HG02759 (cell line): ENCODE measurements at regions not wholly inside any gene's neighbourhood (a gene's known extent, or its start where the extent isn't known, plus 50 kb on each side); places are given as distances from the start of the nearest gene placed in this dataset.

Experiments
- ATAC-seq: cut with Tn5 transposase; IDR thresholded peaks from one replicate; pipeline ENCODE4 v1.9.1; 2021; ENCODE audit warnings: mild to moderate bottlenecking, moderate library complexity; ENCODE audit not compliant: unreplicated experiment

- ATAC-seq: no peak
These were observed 2060.5 kb downstream of the MAT2B start for GRCh38 chr5:165565911-165566310.

- ATAC-seq: no peak
These were observed 2064.1 kb downstream of the MAT2B start for GRCh38 chr5:165569551-165569950.

DNA sequence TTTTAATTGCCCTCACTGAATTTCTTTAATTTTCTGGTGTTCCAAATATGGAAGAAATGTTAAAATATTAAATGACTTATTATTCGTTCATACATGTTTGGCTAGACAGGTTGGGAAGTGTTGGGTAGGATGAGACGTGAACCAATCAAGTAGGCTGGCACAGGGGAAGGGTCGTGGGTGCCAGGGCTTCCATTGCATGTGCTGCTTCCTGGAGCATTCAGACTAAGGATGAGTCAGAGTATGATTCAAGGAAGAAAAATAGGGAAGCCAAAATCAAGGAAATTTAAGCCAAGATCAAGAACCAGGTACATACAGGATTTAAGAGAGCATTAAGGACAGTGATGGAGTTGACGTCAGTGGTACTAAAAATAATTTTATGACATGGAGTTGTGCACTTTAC is 2068.0 kb downstream of the MAT2B start:
- no peak for ATAC-seq

GRCh38 chr5:165574100-165574499 is 2068.7 kb downstream of the MAT2B start:
- ATAC-seq: no peak

- ATAC-seq: no peak
These were observed 2071.4 kb downstream of the MAT2B start for GRCh38 chr5:165576678-165577275.

GRCh38 chr5:165579911-165580310 is 2074.5 kb downstream of the MAT2B start:
- ATAC-seq: no peak

DNA sequence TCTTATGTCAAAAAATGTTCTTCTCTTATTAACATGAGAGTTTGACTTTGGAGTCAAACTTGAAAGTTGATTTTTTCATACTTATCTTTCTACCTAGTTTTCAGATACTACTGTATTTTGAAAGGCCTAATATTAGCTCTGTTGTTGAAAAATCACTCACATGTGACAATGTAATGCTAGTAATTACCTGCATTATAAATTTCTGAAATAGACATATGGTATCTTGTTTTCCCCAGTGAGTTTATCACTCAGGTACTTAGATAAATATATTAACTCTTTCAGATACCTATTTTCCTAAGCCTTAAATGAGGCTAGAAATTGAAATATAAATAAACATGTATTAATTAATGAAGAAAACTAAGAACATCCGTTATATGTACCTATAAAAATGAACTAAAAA is 2089.3 kb downstream of the MAT2B start:
- no peak for ATAC-seq

DNA sequence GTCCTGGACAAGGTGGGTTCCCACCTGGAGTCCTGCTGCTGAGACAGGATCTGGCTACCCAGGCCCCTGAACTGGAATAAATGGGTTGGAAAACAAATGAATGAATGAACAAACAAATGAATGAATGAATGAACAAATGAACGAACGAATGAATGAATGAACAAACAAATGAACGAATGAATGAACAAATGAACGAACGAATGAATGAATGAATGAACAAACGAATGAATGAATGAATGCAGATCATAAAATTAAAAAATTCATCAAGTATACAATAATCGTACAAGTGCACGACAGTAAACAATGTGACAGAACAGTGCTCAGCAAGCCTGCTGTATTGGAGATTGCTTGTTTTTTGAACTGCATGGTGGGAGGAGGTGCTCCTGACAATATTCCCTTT is 2097.1 kb downstream of the MAT2B start:
- ATAC-seq: no peak

DNA sequence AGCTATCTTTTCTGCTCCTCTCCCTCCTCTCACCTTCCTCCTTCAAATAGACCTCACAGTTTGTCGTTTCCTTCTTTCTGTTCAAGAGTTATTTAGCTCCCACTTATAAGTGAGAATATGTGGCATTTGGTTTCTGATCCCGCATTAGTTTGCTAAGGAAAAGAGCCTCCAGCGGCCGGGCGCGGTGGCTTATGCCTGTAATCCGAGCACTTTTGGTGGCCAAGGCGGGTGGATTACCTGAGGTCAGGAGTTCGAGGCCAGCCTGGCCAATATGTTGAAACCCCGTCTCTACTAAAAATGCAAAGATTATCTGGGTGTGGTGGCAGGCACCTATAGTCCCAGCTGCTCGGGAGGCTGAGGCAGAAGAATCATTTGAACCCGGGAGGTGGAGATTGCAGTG is 2101.6 kb downstream of the MAT2B start:
- no peak for ATAC-seq

DNA sequence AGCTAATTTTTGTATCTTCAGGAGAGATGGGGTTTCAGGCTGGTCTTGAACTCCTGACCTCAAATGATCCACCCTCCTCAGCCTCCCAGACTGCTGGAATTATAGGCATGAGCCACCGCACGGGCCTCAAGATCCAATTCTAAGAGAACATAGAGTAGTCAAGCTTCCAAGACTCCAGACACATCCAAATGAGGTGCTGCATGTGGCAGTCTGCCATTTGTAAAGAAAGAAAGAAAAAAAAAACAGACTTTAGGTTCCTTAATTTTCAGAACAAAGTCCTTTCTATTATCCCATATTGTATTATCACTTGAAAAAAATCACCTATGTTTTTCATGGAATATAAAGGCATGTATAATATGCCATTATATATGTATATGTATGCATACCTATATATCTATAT is 2104.5 kb downstream of the MAT2B start:
- no peak for ATAC-seq

- ATAC-seq: no peak
These were observed 2111.3 kb downstream of the MAT2B start for GRCh38 chr5:165616490-165617405.

GRCh38 chr5:165617491-165617890 is 2112.1 kb downstream of the MAT2B start:
- no peak for ATAC-seq

- no peak for ATAC-seq
These were observed 2115.0 kb downstream of the MAT2B start for GRCh38 chr5:165620394-165620793.

GRCh38 chr5:165622864-165623536 is 2117.6 kb downstream of the MAT2B start:
- ATAC-seq: no peak

DNA sequence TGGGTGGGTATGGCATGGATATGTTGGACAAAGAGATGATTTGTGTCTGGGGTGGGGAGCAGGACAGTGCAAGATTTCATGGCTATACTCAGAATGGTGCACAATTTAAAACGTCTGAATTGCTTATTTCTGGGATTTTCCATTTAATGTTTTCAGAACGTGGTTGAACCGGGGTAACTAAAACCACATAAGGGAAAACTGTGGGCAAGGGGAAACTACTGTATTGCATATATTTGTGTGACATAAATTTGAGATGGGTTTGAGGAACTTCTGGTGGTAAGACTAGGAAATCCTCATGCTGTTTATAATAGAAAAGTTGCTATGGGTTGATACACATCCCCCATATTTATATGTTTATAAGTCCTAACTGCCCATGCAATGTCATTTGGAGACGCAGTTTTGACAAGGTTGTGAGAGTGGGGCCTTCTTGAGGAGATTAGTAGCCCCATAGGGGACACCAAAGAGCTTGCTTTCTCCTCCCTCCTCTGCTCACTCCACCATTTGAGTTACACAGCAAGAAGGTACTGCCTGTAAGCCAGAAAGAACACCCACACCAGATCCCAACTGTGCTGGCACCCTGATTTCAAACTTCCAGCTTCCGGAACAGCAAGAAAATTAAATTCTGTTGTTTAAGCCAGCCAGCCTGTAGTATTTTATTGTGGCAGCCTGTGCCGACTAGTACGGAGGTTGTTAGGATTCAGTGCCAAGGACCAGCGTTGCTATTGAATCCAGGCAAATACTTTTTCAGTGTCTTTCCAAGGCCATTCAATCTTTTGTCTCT is 2118.9 kb downstream of the MAT2B start:
- ATAC-seq: no peak

GRCh38 chr5:165626161-165626560 is 2120.7 kb downstream of the MAT2B start:
- no peak for ATAC-seq

DNA sequence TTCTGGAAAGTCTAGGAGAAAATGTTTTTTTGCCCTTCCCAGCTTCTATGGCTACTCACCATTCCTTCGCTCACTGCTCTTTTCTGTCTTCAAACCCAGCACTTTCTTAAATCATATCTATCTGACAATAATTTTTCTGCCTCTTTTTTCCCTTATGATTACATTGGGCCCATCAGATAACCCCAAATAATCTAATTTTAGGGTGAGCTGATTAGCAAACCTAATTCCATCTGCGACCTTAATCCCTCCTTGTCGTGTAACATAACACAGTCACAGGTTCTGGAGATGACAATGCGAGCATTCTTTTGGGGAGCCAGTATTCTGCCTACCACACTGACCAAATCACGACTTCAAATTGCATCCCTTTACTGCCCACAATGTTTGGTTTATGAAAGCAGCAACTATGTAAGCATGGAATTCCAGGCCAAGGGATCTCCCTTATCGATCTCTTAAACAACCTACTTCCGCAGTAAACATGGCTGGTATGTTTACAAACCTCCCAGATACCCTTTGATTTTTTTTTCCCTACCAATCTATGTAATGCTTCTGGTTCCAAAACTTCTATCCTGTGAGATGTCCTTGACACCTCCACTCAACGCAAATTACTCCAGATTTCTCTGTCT is 2122.2 kb downstream of the MAT2B start:
- no peak for ATAC-seq

DNA sequence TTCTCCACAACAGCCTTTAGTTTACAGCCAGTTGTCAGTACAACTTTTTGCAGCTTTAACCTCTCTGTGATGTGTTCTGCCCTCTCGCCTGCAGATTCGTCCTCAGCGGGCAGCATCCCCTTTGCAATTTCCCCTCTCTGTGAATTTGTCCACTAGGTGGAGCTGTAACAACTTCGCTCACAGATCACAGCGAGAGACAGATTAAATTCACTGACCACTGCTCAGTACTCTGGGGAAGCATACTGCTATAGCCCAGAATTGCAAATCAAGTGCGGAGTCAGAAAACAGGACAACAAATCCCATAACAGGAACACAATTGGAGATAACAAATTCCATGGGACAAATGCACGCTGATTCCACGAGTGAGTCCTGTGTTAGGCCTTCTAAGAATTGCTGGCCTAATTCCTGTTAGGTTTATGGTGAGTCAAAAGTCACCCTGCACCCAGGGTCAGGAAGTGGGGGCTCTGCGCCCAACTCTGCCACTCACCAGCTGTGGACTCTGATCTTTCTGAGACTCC is 2124.9 kb downstream of the MAT2B start:
- peak; percentile 94 for ATAC-seq

DNA sequence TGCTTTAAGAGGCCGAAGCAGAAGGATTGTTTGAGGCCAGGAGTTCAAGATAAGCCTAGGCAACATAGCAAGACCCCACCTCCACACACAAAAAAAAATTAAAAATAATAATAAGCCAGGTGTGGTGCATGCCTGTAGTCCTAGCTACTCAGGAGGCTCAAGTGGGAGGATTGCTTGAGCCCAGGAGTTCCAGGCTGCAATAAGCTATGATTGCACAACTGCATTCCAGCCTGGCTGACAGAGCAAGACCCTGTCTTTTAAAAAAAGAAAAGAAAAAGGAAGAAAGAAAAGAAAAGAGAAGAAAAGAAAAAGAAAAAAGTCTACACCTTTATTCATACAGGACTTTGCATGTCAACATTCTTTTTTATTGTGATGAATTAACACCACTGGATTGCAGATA is 2125.8 kb downstream of the MAT2B start:
- no peak for ATAC-seq

- ATAC-seq: no peak
These were observed 2136.9 kb downstream of the MAT2B start for GRCh38 chr5:165642366-165642765.
